ENCODE measurements at regions not wholly inside any gene's neighbourhood (a gene's known extent, or its start where the extent isn't known, plus 50 kb on each side); places are given as distances from the start of the nearest gene placed in this dataset.

- BruUV-seq (replicated peaks) = no TSS peak
- no peak overlapping the region for H3K4me3 Mint-ChIP-seq (ENCODE audit: unreplicated experiment)
- peaks cover 15% of the 10 kb centered on the region for H3K4me1 Mint-ChIP-seq (ENCODE audit: insufficient read depth, unreplicated experiment)
Observed at GRCh38 chr14:100435459-100435858, 112.3 kb downstream of the SLC25A47 start.

GRCh38 chr14:100436745-100437406 is 113.7 kb downstream of the SLC25A47 start:
- POLR2A ChIA-PET = interaction anchor here (0.7 to 1.5 kb wide), 2 partner anchors 15 to 237 kb away, joined by 3 read pairs; no protein-coding TSS in a partner anchor

More at GRCh38 chr14:100435459-100435858, 112.3 kb downstream of the SLC25A47 start:
- DNase-seq (ENCODE audit: unreplicated experiment) = no peak
- intact Hi-C loops (cut with micrococcal nuclease) = no loop called here
- Mint-ChIP-seq H3K9me3 (ENCODE audit: unreplicated experiment) (no peaks in the 10 kb centered on the region), H3K27me3 (ENCODE audit: insufficient read depth, unreplicated experiment) (no peaks in the 10 kb centered on the region), H3K27ac (ENCODE audit: low read depth, unreplicated experiment) (no peak overlapping the region), H3K36me3 (ENCODE audit: insufficient read depth, unreplicated experiment) (peaks cover 11% of the 10 kb centered on the region)
- POLR2A ChIA-PET = interaction anchor here (1.7 kb wide), 1 partner anchor 18 kb away, joined by 5 read pairs; no protein-coding TSS in a partner anchor
- CTCF ChIA-PET = interaction anchor here (0.5 to 1.8 kb wide), 4 partner anchors 49 to 799 kb away, joined by 3 to 6 read pairs (median 4); no protein-coding TSS in a partner anchor
- no peak for TF ChIP-seq CTCF (IDR thresholded peaks at IDR 0.05; ENCODE audit: unreplicated experiment)

GRCh38 chr14:100438271-100438670 is 115.1 kb downstream of the SLC25A47 start:
- intact Hi-C loops (cut with micrococcal nuclease) = no loop called here
- H3K36me3 Mint-ChIP-seq (ENCODE audit: insufficient read depth, unreplicated experiment) = peaks cover 6% of the 10 kb centered on the region
- ChIA-PET POLR2A (interaction anchor here (0.8 to 3.6 kb wide), 9 partner anchors 8 to 169 kb away, joined by 3 to 33 read pairs (median 5); no protein-coding TSS in a partner anchor), CTCF (interaction anchor here (0.8 to 8.9 kb wide), 9 partner anchors 20 to 1189 kb away, joined by 3 to 81 read pairs (median 6); no protein-coding TSS in a partner anchor)
- no peaks in the 10 kb centered on the region for H3K9me3 Mint-ChIP-seq (ENCODE audit: unreplicated experiment)
- no peak overlapping the region for H3K4me3 Mint-ChIP-seq (ENCODE audit: unreplicated experiment)
- no peaks in the 10 kb centered on the region for H3K27me3 Mint-ChIP-seq (ENCODE audit: insufficient read depth, unreplicated experiment)
- H3K4me1 Mint-ChIP-seq (ENCODE audit: insufficient read depth, unreplicated experiment) = peaks cover 18% of the 10 kb centered on the region
- no peak for DNase-seq (ENCODE audit: unreplicated experiment)
- no TSS peak for BruUV-seq (replicated peaks)
- no peak for TF ChIP-seq CTCF (IDR thresholded peaks at IDR 0.05; ENCODE audit: unreplicated experiment)
- peak overlapping the region; percentile 87 for H3K27ac Mint-ChIP-seq (ENCODE audit: low read depth, unreplicated experiment)

More at GRCh38 chr14:100436745-100437406, 113.7 kb downstream of the SLC25A47 start:
- intact Hi-C loops (cut with micrococcal nuclease) = no loop called here
- DNase-seq (ENCODE audit: unreplicated experiment) = no peak
- Mint-ChIP-seq H3K27ac (ENCODE audit: low read depth, unreplicated experiment) (no peak overlapping the region), H3K4me3 (ENCODE audit: unreplicated experiment) (no peak overlapping the region), H3K4me1 (ENCODE audit: insufficient read depth, unreplicated experiment) (peaks cover 17% of the 10 kb centered on the region), H3K36me3 (ENCODE audit: insufficient read depth, unreplicated experiment) (peaks cover 11% of the 10 kb centered on the region), H3K27me3 (ENCODE audit: insufficient read depth, unreplicated experiment) (no peaks in the 10 kb centered on the region), H3K9me3 (ENCODE audit: unreplicated experiment) (no peaks in the 10 kb centered on the region)
- CTCF ChIA-PET = interaction anchor here (1.1 to 1.8 kb wide), 5 partner anchors 12 to 209 kb away, joined by 3 to 10 read pairs (median 4); no protein-coding TSS in a partner anchor
- BruUV-seq (replicated peaks) = no TSS peak
- no peak for TF ChIP-seq CTCF (IDR thresholded peaks at IDR 0.05; ENCODE audit: unreplicated experiment)
